Activated naive CD8-positive, alpha-beta T cell treated with anti-CD3 and anti-CD28 coated beads, Interleukin-2, amount 10 ng/mL, durations not matched to agents 7 days and 5 days (primary cell): ENCODE measurements at regions not wholly inside any gene's neighbourhood (a gene's known extent, or its start where the extent isn't known, plus 50 kb on each side); places are given as distances from the start of the nearest gene placed in this dataset.

Experiments used
- ATAC-seq: fragments of 150-1000 bp; cut with Tn5 transposase; one replicate; pipeline ENCODE4 v1.10.0; 2021; ENCODE audit warnings: low read depth, moderate library complexity
- POLR2A ChIA-PET: fragments of 350-600 bp; sonication (Branson Sonifier 250); formaldehyde crosslinking; loops from one replicate; lab custom pipeline; 2021; ENCODE audit warnings: antibody characterized with exemption; lab: Charles Lee
- DNase-seq: peaks from one replicate; pipeline ENCODE4 v3.0.0; 2021
- H3K27ac Mint-ChIP-seq: one replicate; pipeline ENCODE4 v1.8.0; 2022; ENCODE audit warnings: mild to moderate bottlenecking, mixed read lengths
- H3K27me3 Mint-ChIP-seq: one replicate; pipeline ENCODE4 v1.8.0; 2022; ENCODE audit warnings: mild to moderate bottlenecking, moderate library complexity, mixed read lengths
- H3K36me3 Mint-ChIP-seq: one replicate; pipeline ENCODE4 v1.8.0; 2021; ENCODE audit warnings: mild to moderate bottlenecking, mixed read lengths
- H3K4me1 Mint-ChIP-seq: one replicate; pipeline ENCODE4 v1.8.0; 2021; ENCODE audit warnings: mixed read lengths
- H3K4me3 Mint-ChIP-seq: one replicate; pipeline ENCODE4 v1.8.0; 2022; ENCODE audit warnings: mild to moderate bottlenecking, moderate library complexity, mixed read lengths
- H3K9me3 Mint-ChIP-seq: one replicate; pipeline ENCODE4 v1.8.0; 2021; ENCODE audit warnings: mixed read lengths

- Mint-ChIP-seq H3K9me3 (peaks cover 4% of the 10 kb centered on the region), H3K4me1 (no peaks in the 10 kb centered on the region), H3K27me3 (peaks cover 3% of the 10 kb centered on the region), H3K36me3 (no peaks in the 10 kb centered on the region), H3K27ac (no peak overlapping the region), H3K4me3 (no peak overlapping the region)
- DNase-seq (no peak), ATAC-seq (no peak)
- POLR2A ChIA-PET, result no interaction called here
Observed at GRCh38 chr6:81988871-81989270, 236.4 kb upstream of the TENT5A start.

- DNase-seq, result no peak
- H3K9me3 Mint-ChIP-seq, result peaks cover 4% of the 10 kb centered on the region
- H3K36me3 Mint-ChIP-seq, result no peaks in the 10 kb centered on the region
- ATAC-seq, result no peak
- H3K4me1 Mint-ChIP-seq, result no peaks in the 10 kb centered on the region
- peaks cover 3% of the 10 kb centered on the region for H3K27me3 Mint-ChIP-seq
- POLR2A ChIA-PET, result no interaction called here
- H3K27ac Mint-ChIP-seq, result no peak overlapping the region
- no peak overlapping the region for H3K4me3 Mint-ChIP-seq
Observed at GRCh38 chr6:81988446-81988845, 236.0 kb upstream of the TENT5A start.

- Mint-ChIP-seq H3K4me3 (no peak overlapping the region), H3K36me3 (no peaks in the 10 kb centered on the region), H3K27ac (no peak overlapping the region), H3K9me3 (peaks cover 4% of the 10 kb centered on the region), H3K27me3 (peaks cover 3% of the 10 kb centered on the region), H3K4me1 (no peaks in the 10 kb centered on the region)
- no peak for ATAC-seq
- DNase-seq, result no peak
- POLR2A ChIA-PET, result no interaction called here
Observed at GRCh38 chr6:81987293-81987692, 234.8 kb upstream of the TENT5A start.

GRCh38 chr6:81985191-81985590 lies 232.7 kb upstream of the TENT5A start:
- Mint-ChIP-seq H3K4me3 (no peak overlapping the region), H3K4me1 (no peaks in the 10 kb centered on the region), H3K9me3 (peaks cover 6% of the 10 kb centered on the region), H3K27me3 (peaks cover 3% of the 10 kb centered on the region), H3K36me3 (no peaks in the 10 kb centered on the region), H3K27ac (no peak overlapping the region)
- ATAC-seq (no peak), DNase-seq (no peak)
- POLR2A ChIA-PET, result no interaction called here

GRCh38 chr6:81984599-81984998 lies 232.1 kb upstream of the TENT5A start:
- peaks cover 6% of the 10 kb centered on the region for H3K9me3 Mint-ChIP-seq
- no peak overlapping the region for H3K27ac Mint-ChIP-seq
- H3K36me3 Mint-ChIP-seq, result no peaks in the 10 kb centered on the region
- H3K4me3 Mint-ChIP-seq, result no peak overlapping the region
- H3K27me3 Mint-ChIP-seq, result peaks cover 3% of the 10 kb centered on the region
- ATAC-seq, result no peak
- DNase-seq, result no peak
- no peaks in the 10 kb centered on the region for H3K4me1 Mint-ChIP-seq
- POLR2A ChIA-PET, result no interaction called here

- Mint-ChIP-seq H3K27ac (no peak overlapping the region), H3K27me3 (no peaks in the 10 kb centered on the region), H3K4me1 (no peaks in the 10 kb centered on the region), H3K4me3 (no peak overlapping the region), H3K36me3 (no peaks in the 10 kb centered on the region), H3K9me3 (peaks cover 2% of the 10 kb centered on the region)
- ATAC-seq, result no peak
- DNase-seq, result no peak
- POLR2A ChIA-PET, result no interaction called here
Observed at GRCh38 chr6:81981812-81982211, 229.3 kb upstream of the TENT5A start.

GRCh38 chr6:81979767-81980166 lies 227.3 kb upstream of the TENT5A start:
- POLR2A ChIA-PET, result no interaction called here
- ATAC-seq (no peak), DNase-seq (no peak)
- H3K4me1 Mint-ChIP-seq, result no peaks in the 10 kb centered on the region
- H3K9me3 Mint-ChIP-seq, result peaks cover 2% of the 10 kb centered on the region
- H3K36me3 Mint-ChIP-seq, result no peaks in the 10 kb centered on the region
- H3K4me3 Mint-ChIP-seq, result no peak overlapping the region
- H3K27ac Mint-ChIP-seq, result no peak overlapping the region
- H3K27me3 Mint-ChIP-seq, result no peaks in the 10 kb centered on the region

GRCh38 chr6:81979329-81979728 lies 226.8 kb upstream of the TENT5A start:
- no peak overlapping the region for H3K4me3 Mint-ChIP-seq
- no peaks in the 10 kb centered on the region for H3K4me1 Mint-ChIP-seq
- H3K27ac Mint-ChIP-seq, result no peak overlapping the region
- no peaks in the 10 kb centered on the region for H3K27me3 Mint-ChIP-seq
- H3K9me3 Mint-ChIP-seq, result peaks cover 2% of the 10 kb centered on the region
- H3K36me3 Mint-ChIP-seq, result no peaks in the 10 kb centered on the region
- DNase-seq, result no peak
- ATAC-seq, result no peak
- POLR2A ChIA-PET, result no interaction called here

GRCh38 chr6:81978230-81978629 lies 225.7 kb upstream of the TENT5A start:
- Mint-ChIP-seq H3K27ac (no peak overlapping the region), H3K4me1 (no peaks in the 10 kb centered on the region), H3K36me3 (no peaks in the 10 kb centered on the region), H3K9me3 (peaks cover 4% of the 10 kb centered on the region), H3K4me3 (no peak overlapping the region), H3K27me3 (no peaks in the 10 kb centered on the region)
- POLR2A ChIA-PET, result no interaction called here
- ATAC-seq, result no peak
- no peak for DNase-seq

GRCh38 chr6:81977486-81977885 lies 225.0 kb upstream of the TENT5A start:
- DNase-seq (no peak), ATAC-seq (no peak)
- no peaks in the 10 kb centered on the region for H3K36me3 Mint-ChIP-seq
- no peaks in the 10 kb centered on the region for H3K27me3 Mint-ChIP-seq
- peaks cover 5% of the 10 kb centered on the region for H3K9me3 Mint-ChIP-seq
- no peak overlapping the region for H3K27ac Mint-ChIP-seq
- POLR2A ChIA-PET, result no interaction called here
- H3K4me3 Mint-ChIP-seq, result no peak overlapping the region
- H3K4me1 Mint-ChIP-seq, result no peaks in the 10 kb centered on the region

GRCh38 chr6:81969814-81970213 lies 217.3 kb upstream of the TENT5A start:
- POLR2A ChIA-PET, result no interaction called here
- no peaks in the 10 kb centered on the region for H3K36me3 Mint-ChIP-seq
- no peaks in the 10 kb centered on the region for H3K27me3 Mint-ChIP-seq
- no peak for ATAC-seq
- H3K27ac Mint-ChIP-seq, result no peak overlapping the region
- DNase-seq, result no peak
- H3K4me1 Mint-ChIP-seq, result no peaks in the 10 kb centered on the region
- peaks cover 3% of the 10 kb centered on the region for H3K9me3 Mint-ChIP-seq
- H3K4me3 Mint-ChIP-seq, result no peak overlapping the region

GRCh38 chr6:81969011-81969410 lies 216.5 kb upstream of the TENT5A start:
- no peak for DNase-seq
- POLR2A ChIA-PET, result no interaction called here
- Mint-ChIP-seq H3K27ac (no peak overlapping the region), H3K36me3 (no peaks in the 10 kb centered on the region), H3K27me3 (no peaks in the 10 kb centered on the region), H3K9me3 (peaks cover 3% of the 10 kb centered on the region), H3K4me1 (no peaks in the 10 kb centered on the region), H3K4me3 (no peak overlapping the region)
- ATAC-seq, result no peak

GRCh38 chr6:81966968-81967367 lies 214.5 kb upstream of the TENT5A start:
- Mint-ChIP-seq H3K27me3 (no peaks in the 10 kb centered on the region), H3K27ac (no peak overlapping the region), H3K9me3 (no peaks in the 10 kb centered on the region), H3K4me1 (no peaks in the 10 kb centered on the region), H3K36me3 (no peaks in the 10 kb centered on the region), H3K4me3 (no peak overlapping the region)
- DNase-seq (no peak), ATAC-seq (no peak)
- POLR2A ChIA-PET, result no interaction called here

GRCh38 chr6:81962198-81962597 lies 209.7 kb upstream of the TENT5A start:
- Mint-ChIP-seq H3K9me3 (peaks cover 3% of the 10 kb centered on the region), H3K27ac (no peak overlapping the region), H3K27me3 (no peaks in the 10 kb centered on the region), H3K4me3 (no peak overlapping the region), H3K36me3 (no peaks in the 10 kb centered on the region), H3K4me1 (no peaks in the 10 kb centered on the region)
- POLR2A ChIA-PET, result no interaction called here
- ATAC-seq, result no peak
- DNase-seq, result no peak

- ATAC-seq, result no peak
- no peak for DNase-seq
- H3K4me1 Mint-ChIP-seq, result no peaks in the 10 kb centered on the region
- no peak overlapping the region for H3K4me3 Mint-ChIP-seq
- H3K36me3 Mint-ChIP-seq, result no peaks in the 10 kb centered on the region
- peaks cover 1% of the 10 kb centered on the region for H3K9me3 Mint-ChIP-seq
- POLR2A ChIA-PET, result no interaction called here
- H3K27ac Mint-ChIP-seq, result no peak overlapping the region
- peaks cover 2% of the 10 kb centered on the region for H3K27me3 Mint-ChIP-seq
Observed at GRCh38 chr6:81950877-81951276, 198.4 kb upstream of the TENT5A start.
